HEK293 (cell line): ENCODE measurements at regions not wholly inside any gene's neighbourhood (a gene's known extent, or its start where the extent isn't known, plus 50 kb on each side); places are given as distances from the start of the nearest gene placed in this dataset.

Experiments used
- CTCF ChIA-PET: fragments of 350-600 bp; formaldehyde crosslinking; extraction: SDS; loops from one replicate; lab custom pipeline; 2021; ENCODE audit warnings: antibody characterized with exemption; lab: Yijun Ruan, JAX
- POLR2A ChIA-PET: fragments of 300-600 bp; formaldehyde crosslinking; extraction: SDS; loops from one replicate; lab custom pipeline; 2020; ENCODE audit warnings: antibody characterized with exemption, inconsistent platforms; lab: Yijun Ruan, JAX
- H3K27ac ChIP-seq: fragments of 200-500 bp; sonication (Bioruptor generic); 2 replicates; pipeline ENCODE4 v1.5.1; 2014; ENCODE audit warnings: low read depth, low read length, control low read depth, inconsistent platforms; ENCODE audit errors: extremely low read depth
- H3K36me3 ChIP-seq, 2 experiments: fragments of 200-500 bp in 1 of 2; sonication (Bioruptor generic) in 1 of 2; 1 replicate in 1 of 2; 2 replicates in 1 of 2; pipeline ENCODE4 v1.5.1; 2014 to 2017; ENCODE audit warnings: inconsistent platforms in 2 of 2, low read length in 2 of 2; ENCODE audit not compliant: control insufficient read depth in 2 of 2, insufficient read depth in 1 of 2
- H3K4me1 ChIP-seq: fragments of 200-500 bp; sonication (Bioruptor generic); 2 replicates; pipeline ENCODE4 v1.5.1; 2014; ENCODE audit warnings: mild to moderate bottlenecking, low read length, inconsistent platforms; ENCODE audit not compliant: control insufficient read depth, insufficient read depth
- H3K4me3 ChIP-seq: 2 replicates; pipeline ENCODE4 v1.5.1; 2011; ENCODE audit warnings: low read depth, mild to moderate bottlenecking, control low read depth, low read length, moderate library complexity
- H3K9me3 ChIP-seq: fragments of 200-500 bp; sonication (Bioruptor generic); 2 replicates; pipeline ENCODE4 v1.5.1; 2014; ENCODE audit warnings: low read depth, low read length, inconsistent platforms; ENCODE audit not compliant: control insufficient read depth, insufficient read depth
- FEZF1 ChIP-seq: fragments of 450-650 bp; formaldehyde crosslinking; IDR thresholded peaks from 2 replicates; pipeline ENCODE4 v1.5.1; 2016; ENCODE audit warnings: missing biosample characterization, missing genetic modification characterization
- GLI4 ChIP-seq: fragments of 450-650 bp; formaldehyde crosslinking; IDR thresholded peaks from 2 replicates; pipeline ENCODE4 v1.5.1; 2016; ENCODE audit warnings: missing biosample characterization, missing genetic modification characterization
- KLF10 ChIP-seq: fragments of 450-650 bp; IDR thresholded peaks from 2 replicates; pipeline ENCODE4 v1.5.1; 2018; ENCODE audit warnings: missing biosample characterization, mild to moderate bottlenecking, missing genetic modification characterization
- KLF8 ChIP-seq: fragments of 450-650 bp; formaldehyde crosslinking; IDR thresholded peaks from 2 replicates; pipeline ENCODE4 v1.5.1; 2016; ENCODE audit warnings: missing biosample characterization, missing genetic modification characterization
- ZBTB1 ChIP-seq: fragments of 450-650 bp; formaldehyde crosslinking; IDR thresholded peaks from 2 replicates; pipeline ENCODE4 v1.5.1; 2016; ENCODE audit warnings: missing biosample characterization, missing genetic modification characterization
- ZEB2 ChIP-seq: fragments of 450-650 bp; formaldehyde crosslinking; IDR thresholded peaks from 2 replicates; pipeline ENCODE4 v1.5.1; 2016; ENCODE audit warnings: missing biosample characterization, missing genetic modification characterization
- ZNF146 ChIP-seq: fragments of 450-650 bp; formaldehyde crosslinking; IDR thresholded peaks from 2 replicates; pipeline ENCODE4 v1.5.1; 2016; ENCODE audit warnings: missing biosample characterization, missing genetic modification characterization
- ZNF211 ChIP-seq: fragments of 450-650 bp; formaldehyde crosslinking; IDR thresholded peaks from 2 replicates; pipeline ENCODE4 v1.5.1; 2016; ENCODE audit warnings: low read depth, missing biosample characterization, missing genetic modification characterization
- ZNF239 ChIP-seq: fragments of 450-650 bp; formaldehyde crosslinking; IDR thresholded peaks from 2 replicates; pipeline ENCODE4 v1.5.1; 2016; ENCODE audit warnings: missing biosample characterization, missing genetic modification characterization
- ZNF292 ChIP-seq: fragments of 450-650 bp; formaldehyde crosslinking; IDR thresholded peaks from 2 replicates; pipeline ENCODE4 v1.5.1; 2016; ENCODE audit warnings: low read depth, missing biosample characterization, missing genetic modification characterization, borderline replicate concordance
- ZNF302 ChIP-seq: fragments of 450-650 bp; formaldehyde crosslinking; IDR thresholded peaks from 2 replicates; pipeline ENCODE4 v1.5.1; 2016; ENCODE audit warnings: missing biosample characterization, missing genetic modification characterization, low read depth
- ZNF335 ChIP-seq: fragments of 450-650 bp; formaldehyde crosslinking; conservative IDR thresholded peaks from 2 replicates; pipeline ENCODE4 v1.5.1; 2016; ENCODE audit warnings: missing biosample characterization, missing genetic modification characterization
- ZNF426 ChIP-seq: fragments of 450-650 bp; formaldehyde crosslinking; IDR thresholded peaks from 2 replicates; pipeline ENCODE4 v1.5.1; 2017; ENCODE audit warnings: missing biosample characterization, missing genetic modification characterization, mild to moderate bottlenecking, inconsistent platforms, moderate library complexity
- ZNF621 ChIP-seq: fragments of 450-650 bp; formaldehyde crosslinking; IDR thresholded peaks from 2 replicates; pipeline ENCODE4 v1.5.1; 2017; ENCODE audit warnings: missing biosample characterization, missing genetic modification characterization
- ZNF624 ChIP-seq: fragments of 450-650 bp; formaldehyde crosslinking; IDR thresholded peaks from 2 replicates; pipeline ENCODE4 v1.5.1; 2017; ENCODE audit warnings: missing biosample characterization, missing genetic modification characterization
- ZNF658 ChIP-seq: fragments of 450-650 bp; formaldehyde crosslinking; IDR thresholded peaks from 2 replicates; pipeline ENCODE4; 2016; ENCODE audit warnings: missing biosample characterization, missing genetic modification characterization
- ZNF837 ChIP-seq: fragments of 450-650 bp; formaldehyde crosslinking; IDR thresholded peaks from 2 replicates; pipeline ENCODE4 v1.5.1; 2016; ENCODE audit warnings: missing biosample characterization, missing genetic modification characterization
- TF ChIP-seq, protein P1 (sequence below): fragments of 450-650 bp; formaldehyde crosslinking; IDR thresholded peaks from 2 replicates; pipeline ENCODE4 v1.5.1; 2016; ENCODE audit warnings: missing biosample characterization, missing genetic modification characterization
- TF ChIP-seq, protein P2 (sequence below): fragments of 450-650 bp; formaldehyde crosslinking; IDR thresholded peaks from 2 replicates; pipeline ENCODE4 v1.5.1; 2016; ENCODE audit warnings: missing biosample characterization, missing genetic modification characterization, low read depth
- TF ChIP-seq, protein P3 (sequence below): fragments of 450-650 bp; formaldehyde crosslinking; IDR thresholded peaks from 2 replicates; pipeline ENCODE4 v1.5.1; 2016; ENCODE audit warnings: missing biosample characterization, missing genetic modification characterization
- TF ChIP-seq, protein P4 (sequence below): fragments of 450-650 bp; formaldehyde crosslinking; IDR thresholded peaks from 2 replicates; pipeline ENCODE4 v1.5.1; 2016; ENCODE audit warnings: missing biosample characterization, missing genetic modification characterization
- TF ChIP-seq, protein P5 (sequence below): fragments of 450-650 bp; formaldehyde crosslinking; IDR thresholded peaks from 2 replicates; pipeline ENCODE4 v1.5.1; 2016; ENCODE audit warnings: missing biosample characterization, missing genetic modification characterization, borderline replicate concordance

DNA sequence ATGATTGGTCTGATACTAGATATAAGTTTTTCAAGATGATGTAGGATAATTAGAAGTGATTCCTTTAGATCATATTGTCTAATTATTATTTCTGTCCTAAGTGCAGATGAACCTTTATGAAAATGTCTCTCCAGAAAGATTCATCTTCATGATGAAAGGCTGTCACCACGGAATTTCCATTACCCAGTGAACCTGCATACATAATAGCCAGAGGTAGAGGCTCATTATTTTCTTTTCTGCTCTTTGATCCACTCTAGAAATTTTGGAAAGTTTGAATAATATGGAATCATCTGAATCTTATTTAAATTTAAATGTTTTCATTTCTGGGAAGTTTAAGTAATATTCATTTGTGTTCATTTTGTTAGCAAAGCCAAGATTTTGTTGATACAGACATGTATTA lies 137.1 kb upstream of the ATP2B1 start:
- Histone ChIP-seq H3K4me1 (no peaks in the 10 kb centered on the region), H3K9me3 (no peaks in the 10 kb centered on the region), H3K36me3 (no peaks in the 10 kb centered on the region), H3K27ac (no peak overlapping the region), H3K4me3 (no peak overlapping the region)
- TF ChIP-seq ZNF211 (no peak), ZNF146 (tag by site-specific recombination) (no peak), GLI4 (tag by site-specific recombination) (no peak), KLF10 (tag by site-specific recombination) (no peak), ZEB2 (tag by site-specific recombination) (no peak), ZNF624 (tag by site-specific recombination) (no peak), ZBTB1 (no peak), ZNF837 (no peak), ZNF239 (no peak), ZNF292 (tag by site-specific recombination) (no peak)
- TF ChIP-seq, protein P1, sequence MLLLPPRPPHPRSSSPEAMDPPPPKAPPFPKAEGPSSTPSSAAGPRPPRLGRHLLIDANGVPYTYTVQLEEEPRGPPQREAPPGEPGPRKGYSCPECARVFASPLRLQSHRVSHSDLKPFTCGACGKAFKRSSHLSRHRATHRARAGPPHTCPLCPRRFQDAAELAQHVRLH (tag by site-specific recombination) = no peak
- TF ChIP-seq, protein P2, sequence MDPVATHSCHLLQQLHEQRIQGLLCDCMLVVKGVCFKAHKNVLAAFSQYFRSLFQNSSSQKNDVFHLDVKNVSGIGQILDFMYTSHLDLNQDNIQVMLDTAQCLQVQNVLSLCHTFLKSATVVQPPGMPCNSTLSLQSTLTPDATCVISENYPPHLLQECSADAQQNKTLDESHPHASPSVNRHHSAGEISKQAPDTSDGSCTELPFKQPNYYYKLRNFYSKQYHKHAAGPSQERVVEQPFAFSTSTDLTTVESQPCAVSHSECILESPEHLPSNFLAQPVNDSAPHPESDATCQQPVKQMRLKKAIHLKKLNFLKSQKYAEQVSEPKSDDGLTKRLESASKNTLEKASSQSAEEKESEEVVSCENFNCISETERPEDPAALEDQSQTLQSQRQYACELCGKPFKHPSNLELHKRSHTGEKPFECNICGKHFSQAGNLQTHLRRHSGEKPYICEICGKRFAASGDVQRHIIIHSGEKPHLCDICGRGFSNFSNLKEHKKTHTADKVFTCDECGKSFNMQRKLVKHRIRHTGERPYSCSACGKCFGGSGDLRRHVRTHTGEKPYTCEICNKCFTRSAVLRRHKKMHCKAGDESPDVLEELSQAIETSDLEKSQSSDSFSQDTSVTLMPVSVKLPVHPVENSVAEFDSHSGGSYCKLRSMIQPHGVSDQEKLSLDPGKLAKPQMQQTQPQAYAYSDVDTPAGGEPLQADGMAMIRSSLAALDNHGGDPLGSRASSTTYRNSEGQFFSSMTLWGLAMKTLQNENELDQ = no peak
- TF ChIP-seq, protein P3, sequence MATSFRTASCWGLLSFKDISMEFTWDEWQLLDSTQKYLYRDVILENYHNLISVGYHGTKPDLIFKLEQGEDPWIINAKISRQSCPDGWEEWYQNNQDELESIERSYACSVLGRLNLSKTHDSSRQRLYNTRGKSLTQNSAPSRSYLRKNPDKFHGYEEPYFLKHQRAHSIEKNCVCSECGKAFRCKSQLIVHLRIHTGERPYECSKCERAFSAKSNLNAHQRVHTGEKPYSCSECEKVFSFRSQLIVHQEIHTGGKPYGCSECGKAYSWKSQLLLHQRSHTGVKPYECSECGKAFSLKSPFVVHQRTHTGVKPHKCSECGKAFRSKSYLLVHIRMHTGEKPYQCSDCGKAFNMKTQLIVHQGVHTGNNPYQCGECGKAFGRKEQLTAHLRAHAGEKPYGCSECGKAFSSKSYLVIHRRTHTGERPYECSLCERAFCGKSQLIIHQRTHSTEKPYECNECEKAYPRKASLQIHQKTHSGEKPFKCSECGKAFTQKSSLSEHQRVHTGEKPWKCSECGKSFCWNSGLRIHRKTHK (tag by site-specific recombination) = no peak
- ChIA-PET POLR2A (no interaction called here), CTCF (interaction anchor here (0.6 kb wide), 1 partner anchor 284 kb away, joined by 4 read pairs; no protein-coding TSS in a partner anchor)

DNA sequence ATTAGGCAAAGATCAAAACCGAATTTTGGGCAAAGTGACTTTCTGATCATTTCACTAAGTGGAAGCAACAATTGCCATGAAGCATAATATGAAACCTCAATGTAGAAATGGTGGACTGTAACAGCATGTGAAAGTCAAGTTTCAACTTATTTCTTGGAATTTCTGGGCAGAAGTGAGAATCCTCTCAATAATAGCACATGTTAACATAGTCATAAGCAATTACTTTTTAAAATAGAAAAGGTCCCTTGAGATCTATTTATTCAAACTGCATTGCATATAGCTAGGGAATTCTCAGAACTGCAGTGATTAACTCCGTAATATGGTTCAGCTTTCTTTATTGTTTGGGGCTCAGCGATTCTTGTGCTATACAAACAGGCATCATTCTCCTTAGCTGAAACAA lies 136.7 kb upstream of the ATP2B1 start:
- Histone ChIP-seq H3K27ac (no peak overlapping the region), H3K36me3 (no peaks in the 10 kb centered on the region), H3K9me3 (no peaks in the 10 kb centered on the region), H3K4me1 (no peaks in the 10 kb centered on the region)
- CTCF ChIA-PET = interaction anchor here (0.6 kb wide), 2 partner anchors 8 to 284 kb away, joined by 3 to 4 read pairs; no protein-coding TSS in a partner anchor
- POLR2A ChIA-PET = no interaction called here
- TF ChIP-seq KLF8 = no peak
- TF ChIP-seq ZNF426 (tag by site-specific recombination) = no peak
- no peak for TF ChIP-seq ZNF335 (tag by site-specific recombination)
- no peak for TF ChIP-seq ZNF658 (tag by site-specific recombination)
- TF ChIP-seq, protein P4, sequence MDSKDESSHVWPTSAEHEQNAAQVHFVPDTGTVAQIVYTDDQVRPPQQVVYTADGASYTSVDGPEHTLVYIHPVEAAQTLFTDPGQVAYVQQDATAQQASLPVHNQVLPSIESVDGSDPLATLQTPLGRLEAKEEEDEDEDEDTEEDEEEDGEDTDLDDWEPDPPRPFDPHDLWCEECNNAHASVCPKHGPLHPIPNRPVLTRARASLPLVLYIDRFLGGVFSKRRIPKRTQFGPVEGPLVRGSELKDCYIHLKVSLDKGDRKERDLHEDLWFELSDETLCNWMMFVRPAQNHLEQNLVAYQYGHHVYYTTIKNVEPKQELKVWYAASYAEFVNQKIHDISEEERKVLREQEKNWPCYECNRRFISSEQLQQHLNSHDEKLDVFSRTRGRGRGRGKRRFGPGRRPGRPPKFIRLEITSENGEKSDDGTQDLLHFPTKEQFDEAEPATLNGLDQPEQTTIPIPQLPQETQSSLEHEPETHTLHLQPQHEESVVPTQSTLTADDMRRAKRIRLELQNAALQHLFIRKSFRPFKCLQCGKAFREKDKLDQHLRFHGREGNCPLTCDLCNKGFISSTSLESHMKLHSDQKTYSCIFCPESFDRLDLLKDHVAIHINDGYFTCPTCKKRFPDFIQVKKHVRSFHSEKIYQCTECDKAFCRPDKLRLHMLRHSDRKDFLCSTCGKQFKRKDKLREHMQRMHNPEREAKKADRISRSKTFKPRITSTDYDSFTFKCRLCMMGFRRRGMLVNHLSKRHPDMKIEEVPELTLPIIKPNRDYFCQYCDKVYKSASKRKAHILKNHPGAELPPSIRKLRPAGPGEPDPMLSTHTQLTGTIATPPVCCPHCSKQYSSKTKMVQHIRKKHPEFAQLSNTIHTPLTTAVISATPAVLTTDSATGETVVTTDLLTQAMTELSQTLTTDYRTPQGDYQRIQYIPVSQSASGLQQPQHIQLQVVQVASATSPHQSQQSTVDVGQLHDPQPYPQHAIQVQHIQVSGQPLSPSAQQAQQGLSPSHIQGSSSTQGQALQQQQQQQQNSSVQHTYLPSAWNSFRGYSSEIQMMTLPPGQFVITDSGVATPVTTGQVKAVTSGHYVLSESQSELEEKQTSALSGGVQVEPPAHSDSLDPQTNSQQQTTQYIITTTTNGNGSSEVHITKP = no peak
- TF ChIP-seq ZNF621 = no peak
- no peak for TF ChIP-seq ZNF302 (tag by site-specific recombination)
- TF ChIP-seq, protein P5, sequence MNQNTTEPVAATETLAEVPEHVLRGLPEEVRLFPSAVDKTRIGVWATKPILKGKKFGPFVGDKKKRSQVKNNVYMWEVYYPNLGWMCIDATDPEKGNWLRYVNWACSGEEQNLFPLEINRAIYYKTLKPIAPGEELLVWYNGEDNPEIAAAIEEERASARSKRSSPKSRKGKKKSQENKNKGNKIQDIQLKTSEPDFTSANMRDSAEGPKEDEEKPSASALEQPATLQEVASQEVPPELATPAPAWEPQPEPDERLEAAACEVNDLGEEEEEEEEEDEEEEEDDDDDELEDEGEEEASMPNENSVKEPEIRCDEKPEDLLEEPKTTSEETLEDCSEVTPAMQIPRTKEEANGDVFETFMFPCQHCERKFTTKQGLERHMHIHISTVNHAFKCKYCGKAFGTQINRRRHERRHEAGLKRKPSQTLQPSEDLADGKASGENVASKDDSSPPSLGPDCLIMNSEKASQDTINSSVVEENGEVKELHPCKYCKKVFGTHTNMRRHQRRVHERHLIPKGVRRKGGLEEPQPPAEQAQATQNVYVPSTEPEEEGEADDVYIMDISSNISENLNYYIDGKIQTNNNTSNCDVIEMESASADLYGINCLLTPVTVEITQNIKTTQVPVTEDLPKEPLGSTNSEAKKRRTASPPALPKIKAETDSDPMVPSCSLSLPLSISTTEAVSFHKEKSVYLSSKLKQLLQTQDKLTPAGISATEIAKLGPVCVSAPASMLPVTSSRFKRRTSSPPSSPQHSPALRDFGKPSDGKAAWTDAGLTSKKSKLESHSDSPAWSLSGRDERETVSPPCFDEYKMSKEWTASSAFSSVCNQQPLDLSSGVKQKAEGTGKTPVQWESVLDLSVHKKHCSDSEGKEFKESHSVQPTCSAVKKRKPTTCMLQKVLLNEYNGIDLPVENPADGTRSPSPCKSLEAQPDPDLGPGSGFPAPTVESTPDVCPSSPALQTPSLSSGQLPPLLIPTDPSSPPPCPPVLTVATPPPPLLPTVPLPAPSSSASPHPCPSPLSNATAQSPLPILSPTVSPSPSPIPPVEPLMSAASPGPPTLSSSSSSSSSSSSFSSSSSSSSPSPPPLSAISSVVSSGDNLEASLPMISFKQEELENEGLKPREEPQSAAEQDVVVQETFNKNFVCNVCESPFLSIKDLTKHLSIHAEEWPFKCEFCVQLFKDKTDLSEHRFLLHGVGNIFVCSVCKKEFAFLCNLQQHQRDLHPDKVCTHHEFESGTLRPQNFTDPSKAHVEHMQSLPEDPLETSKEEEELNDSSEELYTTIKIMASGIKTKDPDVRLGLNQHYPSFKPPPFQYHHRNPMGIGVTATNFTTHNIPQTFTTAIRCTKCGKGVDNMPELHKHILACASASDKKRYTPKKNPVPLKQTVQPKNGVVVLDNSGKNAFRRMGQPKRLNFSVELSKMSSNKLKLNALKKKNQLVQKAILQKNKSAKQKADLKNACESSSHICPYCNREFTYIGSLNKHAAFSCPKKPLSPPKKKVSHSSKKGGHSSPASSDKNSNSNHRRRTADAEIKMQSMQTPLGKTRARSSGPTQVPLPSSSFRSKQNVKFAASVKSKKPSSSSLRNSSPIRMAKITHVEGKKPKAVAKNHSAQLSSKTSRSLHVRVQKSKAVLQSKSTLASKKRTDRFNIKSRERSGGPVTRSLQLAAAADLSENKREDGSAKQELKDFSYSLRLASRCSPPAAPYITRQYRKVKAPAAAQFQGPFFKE (tag by site-specific recombination) = no peak
- TF ChIP-seq FEZF1 (tag by site-specific recombination) = no peak
- TF ChIP-seq, all 188 proteins: peak for 0
- H3K4me3 ChIP-seq = no peak overlapping the region
